Smooth muscle cell (in vitro differentiated cells): ENCODE measurements at regions not wholly inside any gene's neighbourhood (a gene's known extent, or its start where the extent isn't known, plus 50 kb on each side); places are given as distances from the start of the nearest gene placed in this dataset.

Experiments
- DNase-seq: peaks from one replicate; lab custom pipeline; 2025; ENCODE audit not compliant: unreplicated experiment; lab: John Stamatoyannopoulos, UW
- H2AFZ ChIP-seq: fragments of 200-600 bp; sonication (generic); 2 replicates; pipeline ENCODE4 v1.6.0; 2016; ENCODE audit warnings: antibody characterized with exemption, low read depth, mild to moderate bottlenecking
- H3F3A ChIP-seq: fragments of 200-600 bp; sonication (generic); 2 replicates; pipeline ENCODE4 v1.6.0; 2017; ENCODE audit warnings: antibody characterized with exemption, low read depth
- H3K27ac ChIP-seq: fragments of 200-600 bp; sonication (generic); 2 replicates; pipeline ENCODE4 v1.5.1; 2016; ENCODE audit warnings: low read depth, mild to moderate bottlenecking
- H3K27me3 ChIP-seq: fragments of 200-600 bp; sonication (generic); 2 replicates; pipeline ENCODE4 v1.6.1; 2016; ENCODE audit warnings: low read depth, mild to moderate bottlenecking
- H3K36me3 ChIP-seq: fragments of 200-600 bp; sonication (generic); 2 replicates; pipeline ENCODE4 v1.5.1; 2016; ENCODE audit warnings: low read depth
- H3K4me1 ChIP-seq: fragments of 200-600 bp; sonication (generic); 2 replicates; pipeline ENCODE4 v1.5.1; 2016; ENCODE audit warnings: low read depth
- H3K4me2 ChIP-seq: fragments of 200-600 bp; sonication (generic); 2 replicates; pipeline ENCODE4 v1.6.0; 2016; ENCODE audit warnings: mild to moderate bottlenecking
- H3K4me3 ChIP-seq: fragments of 200-600 bp; sonication (generic); 2 replicates; pipeline ENCODE4 v1.5.1; 2016; ENCODE audit warnings: mild to moderate bottlenecking
- H3K79me2 ChIP-seq: fragments of 200-600 bp; sonication (generic); 2 replicates; pipeline ENCODE4 v1.6.0; 2016; ENCODE audit warnings: low read depth, mild to moderate bottlenecking
- H3K9ac ChIP-seq: fragments of 200-600 bp; sonication (generic); 2 replicates; pipeline ENCODE4 v1.6.0; 2016; ENCODE audit warnings: low read depth
- H3K9me3 ChIP-seq: fragments of 200-600 bp; sonication (generic); replicated peaks from 2 replicates; pipeline ENCODE4 v1.5.1; 2016; ENCODE audit warnings: low read depth
- H4K20me1 ChIP-seq: fragments of 200-600 bp; sonication (generic); 2 replicates; pipeline ENCODE4 v1.6.0; 2016; ENCODE audit warnings: low read depth
- CTCF ChIP-seq: fragments of 200-600 bp; sonication (generic); IDR thresholded peaks from 2 replicates; pipeline ENCODE4 v1.5.1; 2017; ENCODE audit warnings: borderline replicate concordance, mild to moderate bottlenecking, antibody characterized with exemption; ENCODE audit not compliant: insufficient read depth, poor library complexity, severe bottlenecking
- WGBS: methylation state at CpG from one replicate; pipeline ENCODE4 v1.1.7; 2016; ENCODE audit warnings: low lambda C conversion rate; 5-methylcytosine and 5-hydroxymethylcytosine counted together

GRCh38 chr6:4405621-4406212 is 270.3 kb upstream of the ECI2 start:
- no peaks in the 10 kb centered on the region for H3K9me3 ChIP-seq
- H3K9ac ChIP-seq: no peak overlapping the region
- DNase-seq: no peak
- no peaks in the 10 kb centered on the region for H4K20me1 ChIP-seq
- no peaks in the 10 kb centered on the region for H3K79me2 ChIP-seq
- 56% methylated on average over 11 of the region's 11 CpGs for WGBS
- H3K4me2 ChIP-seq: no peak overlapping the region
- TF ChIP-seq CTCF: no peak
- H3K4me3 ChIP-seq: no peak overlapping the region
- H3K27ac ChIP-seq: no peak overlapping the region
- H3K4me1 ChIP-seq: peaks cover 10% of the 10 kb centered on the region
- H2AFZ ChIP-seq: peak overlapping the region; percentile 66
- H3F3A ChIP-seq: no peaks in the 10 kb centered on the region
- H3K27me3 ChIP-seq: no peaks in the 10 kb centered on the region
- no peaks in the 10 kb centered on the region for H3K36me3 ChIP-seq

- Histone ChIP-seq H3K27ac (no peak overlapping the region), H3K4me2 (no peak overlapping the region), H3K79me2 (no peaks in the 10 kb centered on the region), H3K4me1 (peaks cover 10% of the 10 kb centered on the region), H3K9me3 (no peaks in the 10 kb centered on the region), H4K20me1 (no peaks in the 10 kb centered on the region), H3K4me3 (no peak overlapping the region), H3K36me3 (no peaks in the 10 kb centered on the region), H3K9ac (no peak overlapping the region), H2AFZ (no peak overlapping the region), H3F3A (no peaks in the 10 kb centered on the region), H3K27me3 (no peaks in the 10 kb centered on the region)
- no peak for DNase-seq
- 45% methylated on average over 2 of the region's 2 CpGs for WGBS
- TF ChIP-seq CTCF: no peak
Measured at GRCh38 chr6:4404415-4404814, 269.0 kb upstream of the ECI2 start.

- H3K9ac ChIP-seq: no peak overlapping the region
- no peak for DNase-seq
- H3K4me2 ChIP-seq: no peak overlapping the region
- no peaks in the 10 kb centered on the region for H3K9me3 ChIP-seq
- no peak overlapping the region for H3K4me3 ChIP-seq
- no peaks in the 10 kb centered on the region for H3F3A ChIP-seq
- 88% methylated on average over 4 of the region's 4 CpGs for WGBS
- no peaks in the 10 kb centered on the region for H4K20me1 ChIP-seq
- H3K79me2 ChIP-seq: no peaks in the 10 kb centered on the region
- H3K27ac ChIP-seq: no peak overlapping the region
- peaks cover 10% of the 10 kb centered on the region for H3K4me1 ChIP-seq
- H3K36me3 ChIP-seq: no peaks in the 10 kb centered on the region
- no peak overlapping the region for H2AFZ ChIP-seq
- no peak for TF ChIP-seq CTCF
- no peaks in the 10 kb centered on the region for H3K27me3 ChIP-seq
Measured at GRCh38 chr6:4403828-4404227, 268.5 kb upstream of the ECI2 start.

- peaks cover 10% of the 10 kb centered on the region for H3K4me1 ChIP-seq
- H3K9me3 ChIP-seq: no peaks in the 10 kb centered on the region
- H3K27me3 ChIP-seq: no peaks in the 10 kb centered on the region
- H3K79me2 ChIP-seq: no peaks in the 10 kb centered on the region
- no peaks in the 10 kb centered on the region for H3K36me3 ChIP-seq
- no peak overlapping the region for H2AFZ ChIP-seq
- no peak overlapping the region for H3K4me3 ChIP-seq
- H4K20me1 ChIP-seq: no peaks in the 10 kb centered on the region
- no peak overlapping the region for H3K27ac ChIP-seq
- no peak overlapping the region for H3K9ac ChIP-seq
- H3F3A ChIP-seq: no peaks in the 10 kb centered on the region
- H3K4me2 ChIP-seq: no peak overlapping the region
- DNase-seq: no peak
- 97% methylated on average over 12 of the region's 12 CpGs for WGBS
- no peak for TF ChIP-seq CTCF
Measured at GRCh38 chr6:4403023-4403752, 267.8 kb upstream of the ECI2 start.
